Fibroblast of the conjunctiva (primary cell): ENCODE measurements at regions not wholly inside any gene's neighbourhood (a gene's known extent, or its start where the extent isn't known, plus 50 kb on each side); places are given as distances from the start of the nearest gene placed in this dataset.

Source experiments
- DNase-seq: peaks from one replicate; pipeline ENCODE4 v3.0.0-alpha.2; 2010; ENCODE audit warnings: low read depth

DNA sequence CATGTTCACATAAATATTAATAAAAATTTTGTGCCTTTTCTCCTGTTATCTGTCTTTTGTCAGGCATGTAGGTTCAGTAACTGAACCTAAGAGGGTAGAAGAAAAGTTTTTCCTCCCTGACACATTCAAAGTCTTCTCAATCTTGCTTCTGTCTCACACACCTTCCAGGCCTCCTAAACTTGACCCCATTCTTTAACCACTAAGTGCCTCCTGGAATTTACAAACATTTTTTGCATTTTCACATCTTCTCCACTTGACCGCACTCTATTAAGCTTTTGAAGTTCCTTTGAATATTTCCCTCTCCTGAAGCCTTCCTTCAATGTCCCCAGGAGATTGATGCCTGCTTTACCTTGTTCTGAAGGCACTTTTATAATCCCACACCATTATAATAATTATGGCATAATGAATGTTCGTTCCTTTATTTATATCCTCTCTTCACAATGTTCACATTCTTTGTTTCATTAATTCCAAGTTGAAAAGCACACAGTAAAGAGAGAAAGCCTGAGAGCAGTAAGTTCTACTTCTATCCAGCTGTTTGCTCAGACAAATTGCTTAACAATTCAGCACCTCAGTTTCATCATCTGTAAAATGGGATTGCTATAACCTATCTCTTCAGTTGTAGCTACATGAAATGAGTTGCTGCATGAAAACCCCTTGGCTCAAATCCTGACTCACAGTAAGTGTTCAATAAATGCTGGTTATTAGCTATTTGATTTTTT is 184.8 kb upstream of the KLHL29 start:
- no peak for DNase-seq

GRCh38 chr2:23200787-23201114 is 184.2 kb upstream of the KLHL29 start:
- no peak for DNase-seq

GRCh38 chr2:23203383-23203782 is 181.6 kb upstream of the KLHL29 start:
- no peak for DNase-seq

DNA sequence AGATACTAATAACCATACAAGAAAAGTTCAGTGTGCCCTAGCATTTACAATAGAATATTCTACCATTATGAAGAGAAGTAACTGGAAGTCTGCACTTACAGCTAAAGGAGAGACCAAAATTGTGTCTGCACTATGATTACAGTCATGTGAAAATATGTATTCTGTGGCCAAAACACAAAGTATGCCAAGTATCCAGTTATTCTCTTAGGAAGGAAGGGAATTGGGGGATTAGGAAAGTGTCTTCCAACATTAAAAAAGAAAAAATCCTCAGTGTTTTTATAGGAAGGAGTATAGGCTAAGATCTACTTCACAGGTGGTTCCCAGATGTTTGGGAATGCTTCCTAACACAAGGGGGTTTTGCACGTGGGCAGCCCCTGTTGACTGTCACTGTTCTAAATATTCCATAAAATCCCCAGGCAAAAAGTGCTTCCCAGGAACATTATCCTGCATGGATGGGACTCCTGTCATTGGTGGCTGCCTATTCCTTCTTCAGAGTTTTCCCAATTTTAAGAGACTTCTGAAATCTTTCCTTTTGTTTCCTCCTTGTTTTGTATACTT is 180.2 kb upstream of the KLHL29 start:
- no peak for DNase-seq

DNA sequence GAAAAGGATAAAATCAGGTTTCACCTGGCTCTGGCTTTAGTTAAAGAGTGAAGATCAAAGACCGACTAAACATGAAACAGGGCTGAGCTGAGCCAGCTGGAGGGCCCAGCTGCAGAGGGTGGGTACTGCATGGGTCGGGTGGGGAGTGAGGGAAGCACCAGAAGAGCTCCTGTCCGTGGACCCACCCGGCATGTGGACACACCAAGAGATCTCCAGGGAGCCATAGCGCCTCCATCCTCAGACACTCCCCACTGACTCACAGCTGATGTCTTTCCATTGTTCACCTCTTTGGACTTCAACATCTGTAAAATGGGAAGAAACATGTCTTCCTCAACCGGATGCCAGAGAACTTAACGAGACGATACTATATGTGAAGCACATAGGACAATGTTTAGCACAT is 178.3 kb upstream of the KLHL29 start:
- no peak for DNase-seq

GRCh38 chr2:23207871-23208270 is 177.1 kb upstream of the KLHL29 start:
- no peak for DNase-seq

DNA sequence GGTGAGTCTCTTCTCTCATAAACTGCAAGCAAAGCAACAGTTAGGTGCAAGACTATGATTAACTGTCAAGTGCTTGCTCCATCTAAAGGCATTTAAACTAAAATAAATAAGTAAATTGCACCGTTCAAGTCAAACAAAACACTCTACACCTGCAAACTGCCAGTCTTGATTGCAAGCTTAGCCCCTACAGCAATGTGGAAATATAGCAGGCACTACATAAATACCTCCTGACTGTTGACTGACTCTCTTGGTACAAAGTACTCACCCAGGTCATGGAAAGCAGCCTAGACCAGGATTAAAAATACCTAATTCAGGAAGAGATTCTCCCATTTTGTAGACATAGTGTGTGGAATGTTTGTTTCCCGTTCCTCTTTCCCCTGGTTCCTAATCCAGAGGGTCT is 176.6 kb upstream of the KLHL29 start:
- no peak for DNase-seq

DNA sequence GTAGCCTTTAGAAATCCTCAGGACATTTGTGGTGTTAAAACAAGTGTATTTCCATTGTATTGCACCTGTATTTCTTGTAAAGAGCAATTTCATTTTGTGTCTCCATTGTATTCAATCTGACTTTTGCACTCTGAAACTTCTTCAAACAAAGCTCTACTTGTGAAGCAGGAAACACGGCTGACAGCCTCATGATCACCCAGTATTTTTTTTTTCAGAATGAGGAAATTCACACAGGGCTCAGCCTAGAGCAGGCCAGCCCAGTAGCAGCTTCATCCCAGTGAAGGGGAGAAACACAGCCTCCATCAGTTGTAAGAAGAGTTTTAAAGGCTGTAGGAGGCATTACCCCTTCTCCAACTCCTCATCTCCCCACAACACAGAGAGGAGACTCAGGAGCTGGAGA is 175.9 kb upstream of the KLHL29 start:
- no peak for DNase-seq

DNA sequence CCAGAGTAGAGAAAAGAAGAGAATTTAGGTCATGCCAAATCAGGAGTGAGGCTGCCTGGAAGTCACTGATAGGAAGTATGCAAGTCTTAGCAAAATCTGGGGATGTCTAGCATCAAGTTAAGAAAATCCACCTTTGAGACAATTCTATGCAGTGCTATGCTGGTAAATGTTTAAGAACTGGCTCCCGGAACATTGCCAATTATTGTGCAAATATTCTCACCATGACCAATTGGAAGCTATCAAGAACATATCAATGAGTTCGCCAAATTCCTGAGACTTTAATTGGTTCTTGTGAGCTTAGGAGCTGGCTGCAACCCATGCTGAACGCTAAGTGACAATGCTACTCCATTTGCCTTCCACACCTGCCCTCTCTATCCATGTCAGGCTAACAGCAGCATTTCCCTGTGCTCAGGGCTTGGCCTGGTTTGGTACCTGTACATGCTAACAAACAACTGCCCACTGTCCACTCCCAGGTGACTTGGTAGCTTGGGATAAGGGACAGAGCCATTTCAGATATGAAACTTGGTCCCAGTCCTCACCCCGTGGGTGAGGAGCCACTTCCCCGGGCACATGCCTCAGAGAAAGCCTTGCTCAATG is 172.9 kb upstream of the KLHL29 start:
- DNase-seq: no peak

- no peak for DNase-seq
Observed at GRCh38 chr2:23213196-23213595, 171.8 kb upstream of the KLHL29 start.

GRCh38 chr2:23215016-23215415 is 170.0 kb upstream of the KLHL29 start:
- DNase-seq: no peak

DNA sequence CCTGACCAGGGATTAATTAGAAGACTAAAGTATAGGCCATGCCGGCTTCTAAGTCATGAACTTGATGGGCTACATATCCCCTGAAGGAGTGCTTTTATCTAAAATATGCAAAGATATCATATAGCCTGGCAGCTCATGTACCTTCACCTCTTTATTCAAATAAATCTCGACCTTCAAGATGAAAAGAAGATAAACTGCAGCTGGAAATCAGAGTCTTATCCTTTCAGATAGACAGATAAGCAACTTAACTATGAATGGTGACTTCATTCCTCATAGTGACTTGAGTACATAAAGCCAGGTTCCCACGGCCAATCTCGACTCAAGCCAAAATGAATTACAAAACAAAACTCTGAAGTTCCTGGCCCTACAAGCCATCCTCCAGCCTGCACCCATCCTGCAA is 165.3 kb upstream of the KLHL29 start:
- no peak for DNase-seq

DNA sequence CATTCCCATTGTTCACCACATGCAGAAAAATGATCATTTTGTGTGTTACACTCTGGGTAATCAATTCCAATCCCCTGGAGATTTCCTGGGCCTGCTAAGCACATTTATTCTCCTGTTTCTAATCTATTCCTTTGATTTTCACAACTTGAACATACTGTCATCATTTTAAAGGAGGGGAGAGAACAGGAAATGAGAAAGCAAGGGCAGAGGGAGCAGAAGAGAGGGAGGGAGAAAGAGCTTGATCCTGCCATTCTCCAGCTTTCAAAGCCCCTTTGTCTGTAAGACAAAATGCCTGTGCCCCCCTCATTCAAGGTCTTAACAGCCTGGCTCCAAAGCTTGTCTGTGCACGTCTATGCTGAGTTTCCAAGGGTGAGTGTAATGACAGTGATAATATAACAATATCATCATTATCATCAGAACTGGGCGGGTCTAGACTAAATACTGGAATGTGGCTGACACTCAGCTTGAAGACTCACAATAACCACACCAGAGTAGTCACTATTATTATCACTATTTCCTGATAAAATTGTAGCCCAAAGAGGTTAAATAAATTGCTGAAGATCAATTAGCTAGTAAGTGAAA is 164.4 kb upstream of the KLHL29 start:
- DNase-seq: no peak

DNA sequence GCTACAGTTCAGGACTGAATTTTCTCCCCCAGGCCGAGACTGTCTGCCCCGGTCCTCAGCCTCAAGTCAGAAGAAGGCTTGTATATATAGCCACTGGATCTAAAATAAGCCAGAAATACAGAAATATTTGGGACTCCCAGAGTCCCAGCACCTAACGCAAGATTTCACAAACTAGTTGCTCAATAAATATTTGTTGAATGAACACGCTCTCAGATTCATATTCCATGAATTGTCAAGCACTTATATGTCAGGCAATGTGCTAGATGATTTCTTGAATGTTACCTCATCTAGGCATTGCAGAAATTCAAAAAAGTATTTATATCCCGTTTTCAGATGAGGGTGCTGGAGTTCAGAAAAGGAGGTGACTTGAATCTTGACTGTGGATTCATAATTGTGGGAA is 163.7 kb upstream of the KLHL29 start:
- no peak for DNase-seq

GRCh38 chr2:23221901-23222300 is 163.1 kb upstream of the KLHL29 start:
- DNase-seq: no peak

DNA sequence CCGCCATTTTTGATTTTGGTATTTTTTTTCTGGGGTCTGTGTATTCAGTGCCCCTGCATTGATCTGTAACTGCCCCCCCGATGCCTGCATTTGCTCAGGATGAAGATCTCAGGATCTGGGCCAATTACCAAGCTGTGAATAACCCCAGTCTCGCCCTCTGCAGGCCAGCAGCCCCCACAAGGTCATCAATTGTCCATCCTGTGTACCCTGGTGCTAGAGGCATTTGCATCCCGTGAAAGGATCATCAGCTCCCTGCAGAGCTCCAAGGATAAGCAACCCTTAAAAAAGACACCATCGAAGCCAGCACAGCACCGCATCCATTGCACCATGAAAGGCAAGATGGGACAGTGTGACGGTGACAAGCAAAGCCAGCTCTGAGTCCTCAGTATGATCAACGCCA is 154.1 kb upstream of the KLHL29 start:
- DNase-seq: no peak

- no peak for DNase-seq
Observed at GRCh38 chr2:23231865-23232264, 153.1 kb upstream of the KLHL29 start.

DNA sequence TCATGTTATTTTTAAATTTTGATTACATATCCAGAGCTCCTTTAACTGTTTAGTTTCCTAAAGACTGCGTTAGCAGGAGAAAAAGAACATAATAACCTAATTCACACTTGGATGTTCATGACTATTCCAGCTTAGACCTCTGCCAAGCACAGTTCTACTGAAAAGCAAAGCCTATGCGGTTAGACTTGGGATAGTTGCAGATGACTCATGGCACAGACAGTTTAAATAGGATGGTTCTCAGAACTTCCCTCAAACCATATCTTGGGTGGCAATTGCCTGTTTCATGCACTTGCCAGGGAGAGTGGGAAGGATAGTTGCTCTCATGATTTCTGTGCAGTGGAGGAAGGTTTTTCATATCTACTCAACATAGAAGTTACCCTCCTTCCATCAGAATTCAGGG is 149.7 kb upstream of the KLHL29 start:
- DNase-seq: no peak

GRCh38 chr2:23235736-23236135 is 149.2 kb upstream of the KLHL29 start:
- no peak for DNase-seq

- DNase-seq: no peak
Observed at GRCh38 chr2:23237147-23237546, 147.8 kb upstream of the KLHL29 start.

GRCh38 chr2:23238011-23238657 is 146.8 kb upstream of the KLHL29 start:
- no peak for DNase-seq

DNA sequence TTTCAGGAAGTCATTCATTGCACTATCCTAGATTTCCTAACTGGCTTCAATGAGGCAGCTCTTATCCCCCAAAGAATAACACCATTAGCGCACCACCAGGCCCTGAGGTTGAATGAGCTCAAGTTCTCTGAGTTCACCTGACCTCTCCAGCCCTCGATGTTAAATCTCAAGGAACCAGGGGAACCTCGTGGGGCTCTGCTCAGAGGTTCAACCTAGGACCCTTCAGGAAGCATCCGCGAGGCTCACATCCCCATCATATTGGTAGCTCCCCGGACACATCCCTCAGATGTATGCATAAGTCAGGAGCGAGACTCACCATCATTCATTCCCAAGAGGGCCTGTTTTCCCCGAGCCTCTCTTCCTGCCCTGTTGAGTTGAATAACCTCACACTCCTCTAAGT is 145.6 kb upstream of the KLHL29 start:
- DNase-seq: no peak

DNA sequence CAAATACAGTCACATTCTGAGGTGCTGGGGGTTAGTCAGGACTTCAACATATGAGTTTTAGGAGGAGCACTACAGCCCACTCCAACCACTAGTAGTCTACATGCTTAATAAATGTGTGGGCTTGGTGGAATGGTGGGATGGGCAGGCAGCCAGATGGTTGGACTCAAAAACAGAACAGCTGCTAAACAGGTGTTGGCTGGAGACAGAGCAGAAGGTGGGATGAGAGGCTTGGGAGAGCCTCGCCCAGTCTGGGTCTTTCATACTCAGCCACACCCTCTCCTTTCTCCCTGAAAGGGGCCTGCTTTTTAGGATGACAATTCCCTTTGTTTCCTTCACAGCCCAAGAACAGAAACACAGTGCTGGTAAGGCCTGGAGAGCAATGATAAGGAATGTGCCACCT is 143.9 kb upstream of the KLHL29 start:
- no peak for DNase-seq
